Common myeloid progenitor, CD34-positive (primary cell): ENCODE measurements at regions not wholly inside any gene's neighbourhood (a gene's known extent, or its start where the extent isn't known, plus 50 kb on each side); places are given as distances from the start of the nearest gene placed in this dataset.
"Not testable (repeated sequence)": the region's sequence is repeated elsewhere in the genome, so short reads cannot be mapped to it uniquely, and the experiment has no call there.

ENCODE experiments used
- CTCF ChIA-PET: fragments of 350-600 bp; sonication (Branson Sonifier 250); formaldehyde crosslinking; loops from one replicate; lab custom pipeline; 2021; ENCODE audit warnings: antibody characterized with exemption; lab: Charles Lee
- POLR2A ChIA-PET: fragments of 350-600 bp; sonication (Branson Sonifier 250); formaldehyde crosslinking; loops from one replicate; lab custom pipeline; 2021; ENCODE audit warnings: antibody characterized with exemption; lab: Charles Lee
- DNase-seq, 3 donors: peaks; one replicate each; pipeline versions ENCODE4 v3.0.0 to v3.0.0-alpha.2; 2013
- H3K27ac ChIP-seq, 2 experiments: 1 replicate in 1 of 2; 2 replicates in 1 of 2; pipeline ENCODE4 v1.7.0; 2013; ENCODE audit warnings: inconsistent platforms in 2 of 2, low read length in 2 of 2, mild to moderate bottlenecking in 2 of 2, low read depth in 1 of 2, moderate library complexity in 1 of 2; ENCODE audit not compliant: severe bottlenecking in 2 of 2, insufficient read depth in 1 of 2, poor library complexity in 1 of 2
- H3K27me3 ChIP-seq, 5 experiments: replicated peaks in 2 of 5; 1 replicate in 3 of 5; 2 replicates in 2 of 5; pipeline versions ENCODE4 v1.6.1 to v1.7.0; 2013; ENCODE audit warnings: low read length in 4 of 5, mild to moderate bottlenecking in 2 of 5, moderate library complexity in 2 of 5, inconsistent platforms in 1 of 5; ENCODE audit not compliant: insufficient read depth in 5 of 5, control insufficient read depth in 4 of 5
- H3K36me3 ChIP-seq, 4 experiments: 1 replicate in 2 of 4; 2 replicates in 2 of 4; pipeline versions ENCODE4 v1.6.1 to v1.7.0; 2013; ENCODE audit warnings: low read length in 3 of 4, control low read depth in 1 of 4, mild to moderate bottlenecking in 1 of 4; ENCODE audit not compliant: control insufficient read depth in 4 of 4, insufficient read depth in 4 of 4
- H3K4me1 ChIP-seq, 4 experiments: 1 replicate in 3 of 4; 2 replicates in 1 of 4; pipeline versions ENCODE4 v1.6.1 to v1.7.1; 2013; ENCODE audit warnings: low read length in 3 of 4, mild to moderate bottlenecking in 3 of 4, control low read depth in 1 of 4, inconsistent platforms in 1 of 4, moderate library complexity in 1 of 4; ENCODE audit not compliant: control insufficient read depth in 4 of 4, insufficient read depth in 4 of 4; ENCODE audit errors: control extremely low read depth in 1 of 4
- H3K4me3 ChIP-seq, 7 experiments: 1 replicate in 4 of 7; 2 replicates in 3 of 7; pipeline versions ENCODE4 v1.5.1 to v1.7.0; 2013; ENCODE audit warnings: mild to moderate bottlenecking in 7 of 7, low read length in 6 of 7, moderate library complexity in 6 of 7, inconsistent platforms in 2 of 7, low read depth in 2 of 7, control low read depth in 1 of 7; ENCODE audit not compliant: insufficient read depth in 4 of 7, control insufficient read depth in 1 of 7; ENCODE audit errors: extremely low read depth in 1 of 7
- H3K9me3 ChIP-seq, 5 experiments: 1 replicate in 4 of 5; 2 replicates in 1 of 5; pipeline versions ENCODE4 v1.6.1 to v1.7.1; 2013; ENCODE audit warnings: low read length in 4 of 5, mild to moderate bottlenecking in 2 of 5, inconsistent platforms in 1 of 5, low read depth in 1 of 5, moderate library complexity in 1 of 5; ENCODE audit not compliant: control insufficient read depth in 4 of 5, insufficient read depth in 2 of 5; ENCODE audit errors: control extremely low read depth in 1 of 5
- WGBS: methylation state at CpG from one replicate; pipeline ENCODE4 v1.1.5; 2013; ENCODE audit not compliant: insufficient coverage; 5-methylcytosine and 5-hydroxymethylcytosine counted together

DNA sequence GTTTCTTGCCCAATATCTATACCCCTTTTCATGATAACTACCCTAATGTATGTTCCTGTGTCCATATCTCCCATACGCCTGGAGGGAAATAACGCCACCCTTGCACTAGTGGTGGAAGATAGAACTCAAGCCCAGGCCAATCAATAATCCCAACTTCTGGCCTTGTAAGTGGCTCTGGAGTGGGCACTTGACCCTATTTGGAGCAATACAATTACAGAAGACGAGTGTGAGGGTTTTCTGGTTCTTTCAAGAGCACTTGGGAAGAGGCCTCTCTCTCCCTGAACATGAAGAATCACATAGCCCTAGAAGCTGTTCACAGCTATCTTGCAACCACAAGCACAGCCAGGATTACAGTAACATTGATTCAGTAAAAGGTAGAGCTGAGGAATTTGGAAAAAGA, 217.9 kb downstream of the RAB11FIP4 start:
- DNase-seq, result no peak
- WGBS, result 100% methylated on average over 2 of the region's 3 CpGs
- Histone ChIP-seq H3K27ac (no peak overlapping the region), H3K4me3 (no peak overlapping the region), H3K4me1 (no peaks in the 10 kb centered on the region), H3K36me3 (no peaks in the 10 kb centered on the region), H3K9me3 (peaks cover 0 to 2% (median 0%) of the 10 kb centered on the region in 5 experiments), H3K27me3 (no peaks in the 10 kb centered on the region)
- POLR2A ChIA-PET, result no interaction called here
- CTCF ChIA-PET, result no interaction called here

DNA sequence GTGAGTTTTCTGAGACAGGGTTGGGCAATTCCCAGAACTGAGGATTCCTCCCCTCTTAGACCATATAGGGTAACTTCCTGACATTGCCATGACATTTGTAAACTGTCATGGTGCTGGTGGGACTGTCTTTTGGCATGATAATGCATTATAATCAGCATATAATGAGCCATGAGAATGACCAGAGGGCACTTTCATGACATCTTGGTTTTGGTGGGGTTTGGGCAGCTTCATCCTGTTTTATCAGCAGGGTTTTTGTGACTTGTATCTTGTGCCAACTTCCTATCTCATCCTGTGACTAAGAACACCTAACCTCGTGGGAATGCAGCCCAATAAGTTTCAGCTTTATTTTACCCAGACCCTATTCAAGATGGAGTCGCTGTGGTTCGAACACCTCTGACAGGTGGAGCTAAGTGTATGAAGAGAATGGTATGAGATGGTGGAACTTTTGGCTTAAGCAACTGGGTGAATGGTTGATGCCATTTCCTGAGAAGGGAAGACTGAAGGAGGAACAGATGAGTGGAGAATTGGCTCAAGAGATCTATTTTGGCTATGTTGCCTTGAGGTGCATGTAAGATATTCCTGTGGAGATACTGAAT, 217.3 kb downstream of the RAB11FIP4 start:
- no peaks in the 10 kb centered on the region for H3K36me3 ChIP-seq
- no peaks in the 10 kb centered on the region for H3K4me1 ChIP-seq
- H3K4me3 ChIP-seq, result no peak overlapping the region
- H3K27me3 ChIP-seq, result no peaks in the 10 kb centered on the region
- POLR2A ChIA-PET, result no interaction called here
- DNase-seq, result no peak
- H3K9me3 ChIP-seq, result peaks cover 0 to 2% (median 0%) of the 10 kb centered on the region in 5 experiments
- WGBS, result 96% methylated on average over 3 of the region's 3 CpGs
- CTCF ChIA-PET, result no interaction called here
- H3K27ac ChIP-seq, result no peak overlapping the region

DNA sequence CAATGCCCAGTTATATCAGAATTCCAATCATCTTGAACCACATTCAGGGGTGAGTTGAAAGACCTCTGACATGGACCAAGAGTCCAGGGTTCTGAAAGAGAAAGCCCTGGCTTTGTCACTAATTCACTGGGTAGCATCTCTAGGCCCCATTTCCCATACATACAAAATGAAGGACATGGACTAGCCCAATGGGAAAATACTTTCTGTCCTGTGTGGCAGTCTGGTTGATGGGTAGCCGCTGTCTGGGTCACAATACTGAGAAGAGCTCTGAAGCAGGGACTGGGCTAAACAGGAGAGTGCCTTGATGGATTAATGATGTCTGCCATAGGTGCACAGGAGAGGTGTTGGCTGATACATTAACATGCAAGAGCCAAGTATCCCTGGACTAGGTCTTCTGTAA, 214.3 kb downstream of the RAB11FIP4 start:
- H3K27ac ChIP-seq, result no peak overlapping the region
- no peaks in the 10 kb centered on the region for H3K9me3 ChIP-seq
- no peak for DNase-seq
- no peaks in the 10 kb centered on the region for H3K36me3 ChIP-seq
- H3K27me3 ChIP-seq, result no peaks in the 10 kb centered on the region
- ChIA-PET POLR2A (no interaction called here), CTCF (no interaction called here)
- no peak overlapping the region for H3K4me3 ChIP-seq
- H3K4me1 ChIP-seq, result no peaks in the 10 kb centered on the region
- WGBS, result 100% methylated on average over 1 of the region's 1 CpG

DNA sequence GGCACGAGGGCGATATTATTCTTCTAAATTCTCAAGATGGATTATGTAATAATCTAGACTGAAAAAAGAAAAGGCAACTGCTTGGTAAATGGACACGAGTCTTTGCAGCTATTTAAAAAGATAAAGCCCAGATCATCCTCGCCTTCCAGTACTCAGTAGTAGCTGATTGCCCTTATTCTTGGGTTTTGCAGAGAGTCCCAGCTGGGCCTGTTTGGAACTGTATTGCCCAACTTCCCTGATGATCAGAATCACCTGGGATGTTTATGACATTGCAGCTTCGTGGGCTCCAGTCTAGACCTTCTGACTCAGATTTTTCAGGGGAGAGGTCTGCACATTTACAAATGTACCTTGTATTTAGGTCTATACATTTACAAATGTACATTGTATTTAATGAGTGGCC, 213.5 kb downstream of the RAB11FIP4 start:
- Histone ChIP-seq H3K27ac (no peak overlapping the region), H3K9me3 (no peaks in the 10 kb centered on the region), H3K36me3 (no peaks in the 10 kb centered on the region), H3K4me1 (no peaks in the 10 kb centered on the region), H3K4me3 (no peak overlapping the region), H3K27me3 (no peaks in the 10 kb centered on the region)
- no peak for DNase-seq
- ChIA-PET CTCF (no interaction called here), POLR2A (interaction anchor here (0.6 kb wide), 1 partner anchor 173 kb away, joined by 6 read pairs; no protein-coding TSS in a partner anchor)
- 97% methylated on average over 4 of the region's 5 CpGs for WGBS

DNA sequence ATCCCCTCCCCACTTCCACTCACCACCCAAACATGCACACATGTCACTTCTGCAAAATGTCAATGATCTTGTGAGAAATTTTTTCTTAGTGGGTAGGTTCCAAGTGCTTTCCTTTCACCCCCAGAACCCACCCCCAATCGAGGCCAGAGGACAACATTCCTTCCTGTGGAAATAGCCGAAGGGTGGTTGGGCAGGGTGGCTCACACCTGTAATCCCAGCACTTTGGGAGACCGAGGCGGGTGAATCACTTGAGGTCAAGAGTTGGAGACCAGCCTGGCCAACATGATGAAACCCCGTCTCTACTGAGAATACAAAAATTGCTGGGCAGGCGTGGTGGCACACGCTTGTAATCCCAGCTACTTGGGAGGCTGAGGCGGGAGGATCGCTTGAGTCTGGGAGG, 208.7 kb downstream of the RAB11FIP4 start:
- H3K27ac ChIP-seq, H3K4me3 ChIP-seq, POLR2A ChIA-PET, H3K36me3 ChIP-seq, H3K27me3 ChIP-seq, CTCF ChIA-PET, H3K9me3 ChIP-seq, DNase-seq: not testable (repeated sequence)
- peaks cover 0 to 36% (median 25%) of the 10 kb centered on the region in 4 experiments for H3K4me1 ChIP-seq
- WGBS, result 97% methylated on average over 7 of the region's 9 CpGs

DNA sequence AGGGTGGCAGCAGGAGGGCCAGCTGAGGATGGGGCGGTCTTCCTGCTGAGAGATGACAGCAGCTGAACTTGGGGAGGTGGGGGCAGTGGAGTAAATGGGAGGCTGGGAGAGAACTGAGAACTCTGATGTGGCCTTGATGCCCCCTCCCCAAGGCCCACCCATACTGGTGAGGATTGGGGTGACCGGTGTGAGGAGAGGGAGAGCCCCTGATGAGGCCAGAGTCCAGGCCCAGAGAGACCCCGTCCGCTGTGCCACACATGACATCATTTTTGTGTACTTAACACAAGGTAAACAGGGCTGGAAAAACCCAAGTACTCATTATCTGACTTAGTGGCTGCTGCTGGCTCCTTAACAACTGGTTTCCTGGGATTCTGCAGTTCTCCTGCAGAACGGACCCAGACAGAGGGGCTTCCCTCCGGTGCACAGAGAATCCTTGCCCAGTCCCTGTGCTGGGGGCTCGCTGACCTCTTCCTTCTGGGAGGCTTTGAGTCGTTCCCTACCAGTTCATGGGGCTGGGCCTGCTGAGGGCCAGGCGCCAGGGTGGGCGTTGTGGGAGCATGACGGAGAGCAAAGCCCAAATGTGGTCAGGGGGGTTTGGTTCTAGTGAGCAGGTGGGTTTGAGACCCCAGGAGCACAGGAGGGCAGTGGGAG, 207.6 kb downstream of the RAB11FIP4 start:
- no peak for DNase-seq
- H3K36me3 ChIP-seq, result no peaks in the 10 kb centered on the region
- ChIA-PET CTCF (interaction anchor here (1.0 to 1.3 kb wide), 2 partner anchors 43 to 247 kb away, joined by 3 read pairs; no protein-coding TSS in a partner anchor), POLR2A (no interaction called here)
- H3K27me3 ChIP-seq, result no peaks in the 10 kb centered on the region
- no peaks in the 10 kb centered on the region for H3K9me3 ChIP-seq
- no peak overlapping the region for H3K4me3 ChIP-seq
- 92% methylated on average over 9 of the region's 11 CpGs for WGBS
- H3K27ac ChIP-seq, result no peak overlapping the region
- H3K4me1 ChIP-seq, result peaks cover 0 to 39% (median 25%) of the 10 kb centered on the region in 4 experiments

DNA sequence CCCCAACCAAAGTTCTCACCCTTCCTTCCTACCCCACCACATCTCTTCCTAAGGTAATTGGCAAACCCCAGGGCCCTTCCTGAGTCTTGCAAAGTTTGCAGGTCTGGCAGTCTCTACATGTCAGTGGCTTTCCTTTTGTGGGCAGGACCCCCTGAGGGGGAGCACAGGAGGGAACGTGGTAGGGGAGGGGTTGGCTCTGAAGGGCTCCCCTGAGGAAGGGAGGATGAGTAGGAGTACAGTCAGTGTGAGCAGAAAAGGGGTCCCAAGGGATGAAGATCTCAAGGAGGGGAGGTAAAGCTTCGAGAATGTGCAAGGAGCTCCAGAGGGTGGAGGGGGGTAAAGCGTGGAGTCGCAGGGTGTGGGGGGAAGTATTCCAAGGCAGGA, 206.9 kb downstream of the RAB11FIP4 start:
- H3K4me3 ChIP-seq, result no peak overlapping the region
- WGBS, result 75% methylated on average over 3 of the region's 4 CpGs
- no peak for DNase-seq
- CTCF ChIA-PET, result interaction anchor here (1.3 kb wide), 1 partner anchor 247 kb away, joined by 3 read pairs; no protein-coding TSS in a partner anchor
- POLR2A ChIA-PET, result no interaction called here
- H3K36me3 ChIP-seq, result no peaks in the 10 kb centered on the region
- H3K27ac ChIP-seq, result no peak overlapping the region
- no peaks in the 10 kb centered on the region for H3K9me3 ChIP-seq
- H3K4me1 ChIP-seq, result peaks cover 0 to 39% (median 25%) of the 10 kb centered on the region in 4 experiments
- H3K27me3 ChIP-seq, result no peaks in the 10 kb centered on the region
